H9 (cell line): ENCODE measurements at regions not wholly inside any gene's neighbourhood (a gene's known extent, or its start where the extent isn't known, plus 50 kb on each side); places are given as distances from the start of the nearest gene placed in this dataset.

ENCODE experiments used
- DNase-seq: peaks from one replicate; pipeline ENCODE4 v3.0.0-alpha.2; 2017
- H2AFZ ChIP-seq: one replicate; pipeline ENCODE4 v1.6.1; 2013; ENCODE audit warnings: mild to moderate bottlenecking, low read length, control low read depth, moderate library complexity
- H2AK5ac ChIP-seq: 2 replicates; pipeline ENCODE4 v1.6.1; 2013; ENCODE audit warnings: low read length, control low read depth, mixed read lengths; ENCODE audit not compliant: insufficient read length
- H2BK120ac ChIP-seq: one replicate; pipeline ENCODE4 v1.6.1; 2013; ENCODE audit warnings: low read depth, mild to moderate bottlenecking, low read length, control low read depth, inconsistent platforms; ENCODE audit not compliant: poor library complexity, severe bottlenecking
- H2BK12ac ChIP-seq: 2 replicates; pipeline ENCODE4 v1.6.1; 2013; ENCODE audit warnings: low read length, control low read depth, mixed read lengths, low read depth; ENCODE audit not compliant: insufficient read length
- H2BK15ac ChIP-seq: 2 replicates; pipeline ENCODE4 v1.6.1; 2013; ENCODE audit warnings: low read depth, low read length, control low read depth
- H2BK20ac ChIP-seq: one replicate; pipeline ENCODE4 v1.6.1; 2013; ENCODE audit warnings: low read depth, mild to moderate bottlenecking, low read length, control low read depth, inconsistent platforms; ENCODE audit not compliant: poor library complexity, severe bottlenecking
- H2BK5ac ChIP-seq: 2 replicates; pipeline ENCODE4 v1.6.1; 2013; ENCODE audit warnings: low read length, control low read depth, mixed read lengths; ENCODE audit not compliant: insufficient read length
- H3K14ac ChIP-seq: 2 replicates; pipeline ENCODE4 v1.6.1; 2013; ENCODE audit warnings: low read length, control low read depth; ENCODE audit not compliant: insufficient read depth
- H3K18ac ChIP-seq: 2 replicates; pipeline ENCODE4 v1.6.1; 2013; ENCODE audit warnings: low read depth, mild to moderate bottlenecking, mixed read lengths, low read length, control low read depth; ENCODE audit not compliant: insufficient read length
- H3K23ac ChIP-seq: 2 replicates; pipeline ENCODE4 v1.6.1; 2013; ENCODE audit warnings: low read length, control low read depth, mixed read lengths, low read depth; ENCODE audit not compliant: insufficient read length
- H3K23me2 ChIP-seq: 2 replicates; pipeline ENCODE4 v1.6.1; 2013; ENCODE audit warnings: low read depth, mild to moderate bottlenecking, mixed read lengths, low read length, control low read depth; ENCODE audit not compliant: insufficient read length, poor library complexity, severe bottlenecking
- H3K27ac ChIP-seq: 2 replicates; pipeline ENCODE4 v1.5.1; 2013; ENCODE audit warnings: low read length, control low read depth, mixed read lengths, low read depth; ENCODE audit not compliant: insufficient read length
- H3K27me3 ChIP-seq: 2 replicates; pipeline ENCODE4 v1.6.1; 2013; ENCODE audit warnings: low read length, control low read depth, inconsistent platforms; ENCODE audit not compliant: insufficient read depth
- H3K4ac ChIP-seq: 2 replicates; pipeline ENCODE4 v1.6.1; 2013; ENCODE audit warnings: low read depth, mild to moderate bottlenecking, control low read depth, inconsistent platforms, low read length, moderate library complexity
- H3K4me1 ChIP-seq: 2 replicates; pipeline ENCODE4 v1.6.1; 2013; ENCODE audit warnings: low read length, control low read depth, inconsistent platforms; ENCODE audit not compliant: insufficient read depth
- H3K4me2 ChIP-seq: 2 replicates; pipeline ENCODE4 v1.6.1; 2013; ENCODE audit warnings: low read length, control low read depth, mixed read lengths; ENCODE audit not compliant: insufficient read length, insufficient read depth
- H3K56ac ChIP-seq: 2 replicates; pipeline ENCODE4 v1.6.1; 2013; ENCODE audit warnings: low read depth, mild to moderate bottlenecking, mixed read lengths, low read length, control low read depth; ENCODE audit not compliant: insufficient read length
- H3K79me1 ChIP-seq: 2 replicates; pipeline ENCODE4 v1.6.1; 2013; ENCODE audit warnings: low read depth, mild to moderate bottlenecking, moderate library complexity, low read length, control low read depth, inconsistent platforms; ENCODE audit not compliant: insufficient read depth, poor library complexity, severe bottlenecking
- H3K79me2 ChIP-seq: 2 replicates; pipeline ENCODE4 v1.6.1; 2013; ENCODE audit warnings: low read length, control low read depth, inconsistent platforms; ENCODE audit not compliant: insufficient read depth
- H3K9ac ChIP-seq: 2 replicates; pipeline ENCODE4 v1.6.1; 2013; ENCODE audit warnings: low read length, control low read depth, mixed read lengths; ENCODE audit not compliant: insufficient read length; ENCODE audit errors: extremely low read depth
- H3K9me3 ChIP-seq: one replicate; pipeline ENCODE4 v1.6.1; 2013; ENCODE audit warnings: low read depth, low read length, inconsistent platforms; ENCODE audit not compliant: control insufficient read depth
- H3T11ph ChIP-seq: one replicate; pipeline ENCODE4 v1.6.1; 2013; ENCODE audit warnings: mild to moderate bottlenecking, low read length, control low read depth, inconsistent platforms
- H4K20me1 ChIP-seq: one replicate; pipeline ENCODE4 v1.6.1; 2013; ENCODE audit not compliant: control insufficient read depth, insufficient read length, insufficient read depth
- H4K5ac ChIP-seq: 2 replicates; pipeline ENCODE4 v1.6.1; 2013; ENCODE audit warnings: low read depth, mild to moderate bottlenecking, mixed read lengths, low read length, control low read depth; ENCODE audit not compliant: insufficient read length
- H4K8ac ChIP-seq: replicated peaks from 2 replicates; pipeline ENCODE4 v1.6.1; 2013; ENCODE audit warnings: low read length, control low read depth, mixed read lengths, low read depth; ENCODE audit not compliant: insufficient read length
- H4K91ac ChIP-seq: 2 replicates; pipeline ENCODE4 v1.6.1; 2013; ENCODE audit warnings: low read depth, mild to moderate bottlenecking, moderate library complexity, mixed read lengths, low read length, control low read depth; ENCODE audit not compliant: insufficient read length
- H3K27ac Mint-ChIP-seq, 3 experiments: 2 replicates in 2 of 3; 3 replicates in 1 of 3; pipeline ENCODE4 v1.8.0; 2020 to 2021; ENCODE audit warnings: mixed read lengths in 3 of 3, mild to moderate bottlenecking in 1 of 3, moderate library complexity in 1 of 3
- H3K27me3 Mint-ChIP-seq: 2 replicates; pipeline ENCODE4 v1.8.0; 2021; ENCODE audit warnings: low read depth, mild to moderate bottlenecking, moderate library complexity, mixed read lengths
- H3K36me3 Mint-ChIP-seq, 3 experiments: 2 replicates in 2 of 3; 3 replicates in 1 of 3; pipeline ENCODE4 v1.8.0; 2020 to 2021; ENCODE audit warnings: low read depth in 3 of 3, mixed read lengths in 3 of 3; ENCODE audit not compliant: insufficient read depth in 1 of 3
- H3K4me1 Mint-ChIP-seq, 2 experiments: 2 replicates each; pipeline ENCODE4 v1.8.0; 2020; ENCODE audit warnings: mixed read lengths in 2 of 2
- H3K4me3 Mint-ChIP-seq, 2 experiments: 2 replicates in 1 of 2; 3 replicates in 1 of 2; pipeline ENCODE4 v1.8.0; 2020 to 2021; ENCODE audit warnings: mild to moderate bottlenecking in 2 of 2, mixed read lengths in 2 of 2, moderate library complexity in 1 of 2
- H3K9me3 Mint-ChIP-seq, 2 experiments: 2 replicates in 1 of 2; 3 replicates in 1 of 2; pipeline ENCODE4 v1.8.0; 2020; ENCODE audit warnings: mild to moderate bottlenecking in 2 of 2, mixed read lengths in 2 of 2, moderate library complexity in 1 of 2
- WGBS: extraction: QIAGEN DNeasy Blood & Tissue Kit; methylation state at CpG from one replicate; pipeline ENCODE4 v1.1.7; 2013; ENCODE audit warnings: missing lambda C conversion rate, low lambda C conversion rate, mixed read lengths; ENCODE audit not compliant: insufficient read length; ENCODE audit errors: extremely low coverage; 5-methylcytosine and 5-hydroxymethylcytosine counted together
- TF ChIP-seq, protein P1 (sequence below): fragments of 200-600 bp; sonication (generic); conservative IDR thresholded peaks from 3 replicates; pipeline ENCODE4 v1.8.0; 2021; ENCODE audit warnings: antibody characterized with exemption, mild to moderate bottlenecking

DNA sequence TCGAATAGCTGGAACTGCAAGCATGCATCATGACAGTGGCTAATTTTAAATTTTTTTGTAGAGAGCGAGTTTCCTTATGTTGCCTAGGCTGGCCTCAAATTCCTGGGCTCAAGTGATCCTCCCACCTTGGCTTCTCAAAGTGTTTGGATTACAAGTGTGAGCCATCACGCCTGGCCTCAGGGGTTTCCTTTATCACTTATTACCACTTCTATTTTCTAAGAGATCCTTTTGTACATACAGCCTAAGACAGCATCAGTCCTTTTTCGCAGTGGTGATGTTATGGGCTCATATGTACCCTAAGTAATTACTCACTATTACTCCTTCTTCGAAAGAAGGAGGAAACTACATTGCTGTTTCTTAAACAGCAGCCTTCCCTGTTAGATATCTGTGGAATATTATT is 54.1 kb upstream of the CDKN2AIP start:
- H3K9me3 ChIP-seq, result no peaks in the 10 kb centered on the region
- no peak overlapping the region for H2BK15ac ChIP-seq
- Mint-ChIP-seq H3K27ac (no peak overlapping the region), H3K27me3 (peaks cover 2% of the 10 kb centered on the region; the same call in 1 of the 2 replicates), H3K36me3 (no peaks in the 10 kb centered on the region), H3K4me1 (peaks cover 11 to 22% of the 10 kb centered on the region in 2 experiments), H3K4me3 (no peak overlapping the region), H3K9me3 (no peaks in the 10 kb centered on the region; a peak in 1 of 5 replicates)
- no peak overlapping the region for H2AK5ac ChIP-seq
- H3K4ac ChIP-seq, result no peak overlapping the region
- H2AFZ ChIP-seq, result no peak overlapping the region
- H2BK5ac ChIP-seq, result no peak overlapping the region
- no peaks in the 10 kb centered on the region for H3K4me1 ChIP-seq
- no peak overlapping the region for H3K9ac ChIP-seq
- no peak overlapping the region for H4K91ac ChIP-seq
- WGBS, result no CpG with 5 or more reads among the region's 5 CpGs
- H3K23ac ChIP-seq, result no peak overlapping the region
- no peaks in the 10 kb centered on the region for H3K79me2 ChIP-seq
- DNase-seq, result no peak
- no peaks in the 10 kb centered on the region for H3K27me3 ChIP-seq
- H3K18ac ChIP-seq, result no peak overlapping the region
- H3K27ac ChIP-seq, result no peak overlapping the region
- no peak overlapping the region for H2BK20ac ChIP-seq
- H3K4me2 ChIP-seq, result no peak overlapping the region
- no peak overlapping the region for H3K56ac ChIP-seq
- H3K14ac ChIP-seq, result no peak overlapping the region
- no peak overlapping the region for H4K8ac ChIP-seq
- H4K5ac ChIP-seq, result no peak overlapping the region
- no peaks in the 10 kb centered on the region for H4K20me1 ChIP-seq
- no peak overlapping the region for H2BK12ac ChIP-seq
- H3K79me1 ChIP-seq, result no peaks in the 10 kb centered on the region
- no peak overlapping the region for H3T11ph ChIP-seq
- TF ChIP-seq, protein P1, sequence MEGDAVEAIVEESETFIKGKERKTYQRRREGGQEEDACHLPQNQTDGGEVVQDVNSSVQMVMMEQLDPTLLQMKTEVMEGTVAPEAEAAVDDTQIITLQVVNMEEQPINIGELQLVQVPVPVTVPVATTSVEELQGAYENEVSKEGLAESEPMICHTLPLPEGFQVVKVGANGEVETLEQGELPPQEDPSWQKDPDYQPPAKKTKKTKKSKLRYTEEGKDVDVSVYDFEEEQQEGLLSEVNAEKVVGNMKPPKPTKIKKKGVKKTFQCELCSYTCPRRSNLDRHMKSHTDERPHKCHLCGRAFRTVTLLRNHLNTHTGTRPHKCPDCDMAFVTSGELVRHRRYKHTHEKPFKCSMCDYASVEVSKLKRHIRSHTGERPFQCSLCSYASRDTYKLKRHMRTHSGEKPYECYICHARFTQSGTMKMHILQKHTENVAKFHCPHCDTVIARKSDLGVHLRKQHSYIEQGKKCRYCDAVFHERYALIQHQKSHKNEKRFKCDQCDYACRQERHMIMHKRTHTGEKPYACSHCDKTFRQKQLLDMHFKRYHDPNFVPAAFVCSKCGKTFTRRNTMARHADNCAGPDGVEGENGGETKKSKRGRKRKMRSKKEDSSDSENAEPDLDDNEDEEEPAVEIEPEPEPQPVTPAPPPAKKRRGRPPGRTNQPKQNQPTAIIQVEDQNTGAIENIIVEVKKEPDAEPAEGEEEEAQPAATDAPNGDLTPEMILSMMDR, result no peak
- H3K23me2 ChIP-seq, result no peaks in the 10 kb centered on the region
- no peak overlapping the region for H2BK120ac ChIP-seq
